Upper lobe of left lung (tissue), 4 donors: ENCODE measurements at regions not wholly inside any gene's neighbourhood (a gene's known extent, or its start where the extent isn't known, plus 50 kb on each side); places are given as distances from the start of the nearest gene placed in this dataset.

Experiments used
- EP300 ChIP-seq, 4 donors: sonication (generic); formaldehyde crosslinking; IDR thresholded peaks; one replicate each; pipeline ENCODE4 v1.5.1; 2017; ENCODE audit warnings: antibody characterized with exemption in 4 of 4, control low read depth in 2 of 4
- POLR2A ChIP-seq, 4 donors: fragments of 450-650 bp; IDR thresholded peaks; one replicate each; pipeline ENCODE4 v1.5.1; 2016 to 2017; ENCODE audit warnings: antibody characterized with exemption in 4 of 4, mild to moderate bottlenecking in 2 of 4
- TF ChIP-seq, protein P1 (sequence below), 6 experiments: fragments of 450-650 bp in 4 of 6; fragments of 200-600 bp in 2 of 6; sonication (generic) in 2 of 6; IDR thresholded peaks; one replicate each; pipeline ENCODE4 v1.5.1; 2016 to 2019; ENCODE audit warnings: antibody characterized with exemption in 6 of 6

DNA sequence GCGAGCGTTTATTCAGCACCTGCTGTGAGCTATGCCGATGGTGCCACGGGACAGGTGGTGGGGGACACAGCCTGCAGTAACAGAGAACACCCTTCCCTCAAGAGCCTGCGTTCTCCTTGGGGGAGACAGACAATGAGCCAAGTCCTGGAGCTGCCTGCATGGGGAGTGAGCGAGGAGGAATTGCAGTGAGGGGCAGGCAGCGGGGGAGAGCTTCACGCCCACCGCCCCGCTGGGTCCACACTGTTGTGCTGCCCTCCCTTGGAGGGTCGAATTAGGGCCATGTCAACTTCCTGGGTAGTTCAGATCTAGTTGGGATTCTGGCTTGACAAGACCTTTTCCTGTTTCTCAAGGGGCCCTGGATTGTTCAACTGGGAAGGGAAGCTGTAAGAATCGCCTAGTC lies 55.5 kb upstream of the N4BP3 start:
- no peak for TF ChIP-seq EP300 (IDR thresholded peaks at IDR 0.05)
- TF ChIP-seq POLR2A (IDR thresholded peaks at IDR 0.05), result no peak
- TF ChIP-seq, protein P1, sequence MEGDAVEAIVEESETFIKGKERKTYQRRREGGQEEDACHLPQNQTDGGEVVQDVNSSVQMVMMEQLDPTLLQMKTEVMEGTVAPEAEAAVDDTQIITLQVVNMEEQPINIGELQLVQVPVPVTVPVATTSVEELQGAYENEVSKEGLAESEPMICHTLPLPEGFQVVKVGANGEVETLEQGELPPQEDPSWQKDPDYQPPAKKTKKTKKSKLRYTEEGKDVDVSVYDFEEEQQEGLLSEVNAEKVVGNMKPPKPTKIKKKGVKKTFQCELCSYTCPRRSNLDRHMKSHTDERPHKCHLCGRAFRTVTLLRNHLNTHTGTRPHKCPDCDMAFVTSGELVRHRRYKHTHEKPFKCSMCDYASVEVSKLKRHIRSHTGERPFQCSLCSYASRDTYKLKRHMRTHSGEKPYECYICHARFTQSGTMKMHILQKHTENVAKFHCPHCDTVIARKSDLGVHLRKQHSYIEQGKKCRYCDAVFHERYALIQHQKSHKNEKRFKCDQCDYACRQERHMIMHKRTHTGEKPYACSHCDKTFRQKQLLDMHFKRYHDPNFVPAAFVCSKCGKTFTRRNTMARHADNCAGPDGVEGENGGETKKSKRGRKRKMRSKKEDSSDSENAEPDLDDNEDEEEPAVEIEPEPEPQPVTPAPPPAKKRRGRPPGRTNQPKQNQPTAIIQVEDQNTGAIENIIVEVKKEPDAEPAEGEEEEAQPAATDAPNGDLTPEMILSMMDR (IDR thresholded peaks at IDR 0.05), result no peak
